ENCODE measurements at regions not wholly inside any gene's neighbourhood (a gene's known extent, or its start where the extent isn't known, plus 50 kb on each side); places are given as distances from the start of the nearest gene placed in this dataset.

GRCh38 chr6:22043284-22043962 is 253.4 kb downstream of the PRL start:
- TF ChIP-seq CEBPB (IDR thresholded peaks at IDR 0.05) (no peak), CREB1 (IDR thresholded peaks at IDR 0.05; ENCODE audit: low read depth) (no peak), TAF1 (IDR thresholded peaks at IDR 0.05; ENCODE audit: low read depth) (no peak), RAD21 (IDR thresholded peaks at IDR 0.05; ENCODE audit: low read depth) (no peak), EP300 (IDR thresholded peaks at IDR 0.05; ENCODE audit: borderline replicate concordance) (no peak)
